ENCODE measurements at regions not wholly inside any gene's neighbourhood (a gene's known extent, or its start where the extent isn't known, plus 50 kb on each side); places are given as distances from the start of the nearest gene placed in this dataset.

DNA sequence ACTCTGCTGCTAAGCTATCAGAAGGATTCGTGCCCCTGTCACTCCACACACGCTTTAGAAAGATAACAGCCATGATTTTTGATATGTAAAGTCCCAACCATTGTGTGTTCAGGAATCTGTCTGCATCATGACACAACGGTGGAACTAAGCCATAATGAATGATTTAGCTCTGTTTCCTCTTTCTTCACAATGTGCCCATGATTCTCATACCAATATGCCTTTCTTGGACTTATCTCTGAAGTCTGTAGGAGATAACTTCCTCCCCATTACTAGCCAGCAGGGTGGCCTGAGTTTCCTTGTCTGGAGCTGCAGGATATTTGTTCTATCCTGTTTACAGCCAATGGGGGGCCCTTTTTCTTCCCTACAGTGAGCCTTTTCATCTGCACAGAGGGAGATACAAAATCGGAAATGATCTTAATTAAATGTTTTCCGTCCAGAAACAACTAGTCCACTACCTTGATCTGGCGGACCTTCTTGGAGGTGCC lies 511.7 kb downstream of the USP25 start:
- no peak for DNase-seq

DNA sequence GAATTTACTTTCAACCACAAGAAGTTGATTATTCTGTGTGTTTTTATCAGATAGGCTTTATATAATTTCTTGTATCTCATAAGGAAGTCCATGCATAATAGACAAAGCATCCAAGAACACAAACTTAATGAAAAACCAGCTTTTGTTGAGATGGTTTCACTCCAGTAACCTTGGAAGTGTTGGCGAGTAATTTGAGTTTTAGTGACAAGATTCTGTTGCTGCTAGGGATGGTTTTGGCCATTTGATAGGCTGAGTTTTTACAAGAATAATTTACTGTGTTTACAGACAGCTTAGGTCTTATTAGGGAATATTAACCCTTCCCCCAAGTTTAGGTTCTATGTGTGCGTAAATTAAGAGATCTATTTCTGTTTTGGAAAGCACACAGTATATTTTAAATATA lies 513.6 kb downstream of the USP25 start:
- no peak for DNase-seq

DNA sequence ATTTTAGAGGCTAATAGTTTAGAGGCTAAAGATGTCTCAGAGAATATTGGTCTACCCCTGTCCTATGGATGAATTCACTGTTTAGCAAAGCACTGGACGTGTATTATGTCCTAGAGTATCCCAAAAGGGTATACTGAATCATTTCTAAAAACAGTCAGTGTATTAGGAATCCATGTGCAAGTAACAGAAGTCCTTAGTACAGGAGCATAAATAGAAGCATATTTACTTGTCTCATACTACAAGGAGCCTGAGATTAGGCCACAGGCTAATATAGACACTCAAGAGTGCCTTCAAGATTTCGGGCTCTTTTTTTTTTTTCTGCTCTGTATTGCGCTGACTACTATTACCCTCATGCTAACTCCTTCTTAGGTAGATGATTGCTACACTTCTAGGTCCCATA lies 518.9 kb downstream of the USP25 start:
- DNase-seq: no peak

DNA sequence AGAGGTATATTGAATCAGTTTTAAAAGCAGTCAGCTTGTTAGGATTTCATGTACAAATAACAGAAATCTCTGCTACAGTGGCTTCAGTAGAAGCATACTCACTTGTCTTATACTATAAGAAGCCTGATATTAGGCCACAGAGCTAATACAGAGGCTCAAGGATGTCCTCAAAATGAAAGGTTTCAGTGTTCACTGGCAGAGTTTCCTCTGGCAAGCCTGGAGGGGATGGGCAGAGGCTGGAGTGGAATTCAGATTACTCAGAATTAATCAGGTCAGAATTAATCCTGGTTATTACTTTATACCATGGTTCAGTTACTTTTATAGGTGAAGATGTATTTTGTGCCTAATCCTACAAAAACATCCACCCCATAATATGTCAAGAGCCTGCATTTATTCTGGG lies 520.5 kb downstream of the USP25 start:
- DNase-seq: no peak

DNA sequence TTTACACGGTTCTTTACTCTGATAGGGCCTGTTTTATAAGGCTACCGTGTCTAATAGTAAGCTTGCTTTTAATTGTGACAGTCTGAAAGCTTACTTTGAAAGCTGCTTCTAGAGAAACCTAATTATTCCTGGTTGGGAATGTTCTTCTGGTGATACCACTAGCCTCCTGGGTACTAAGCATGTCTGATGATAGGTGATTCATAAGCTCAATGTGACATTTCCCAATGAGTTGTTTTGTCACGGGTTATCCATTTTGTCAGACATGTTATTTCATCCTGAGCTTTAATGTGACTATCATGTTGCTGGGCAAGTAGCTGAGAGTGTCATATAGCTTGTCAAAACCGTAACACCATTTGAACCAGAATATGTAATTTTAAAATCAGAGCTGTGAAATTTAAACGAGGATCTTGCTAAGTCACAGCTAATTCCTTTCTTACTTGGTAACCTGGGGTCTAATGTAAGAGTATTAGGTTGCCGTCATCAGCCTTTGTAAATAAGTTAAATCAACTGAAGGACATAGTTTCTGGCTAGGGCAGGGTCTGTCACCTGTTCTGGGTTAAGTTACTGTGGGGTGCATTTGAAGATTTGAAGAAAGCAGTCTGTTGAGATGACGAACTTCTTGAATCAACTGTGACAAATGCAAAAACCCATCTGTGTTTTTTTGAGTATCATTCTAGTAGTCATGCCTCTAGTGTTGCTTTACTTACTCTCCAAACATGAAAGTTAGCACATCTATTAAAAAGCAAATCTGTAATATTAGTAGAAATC lies 529.2 kb downstream of the USP25 start:
- no peak for DNase-seq

DNA sequence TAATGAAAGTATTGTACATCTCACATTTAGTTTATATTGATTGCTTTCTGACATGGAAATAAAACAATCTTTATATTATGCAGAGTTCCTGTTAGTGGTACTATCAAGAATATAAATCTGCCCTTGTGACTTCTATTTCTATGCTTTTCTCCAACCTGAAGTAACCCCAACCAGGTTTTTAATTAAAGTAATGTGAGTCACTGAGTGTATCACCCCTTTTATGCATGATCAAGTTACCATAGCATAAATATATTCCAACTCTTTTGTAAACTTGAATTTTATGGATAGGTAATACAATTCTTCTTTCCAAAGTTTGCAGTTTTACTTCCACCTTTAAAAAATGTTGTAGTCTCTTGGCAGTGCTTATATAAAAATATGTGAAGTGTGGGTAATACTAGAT lies 532.3 kb downstream of the USP25 start:
- DNase-seq: no peak

DNA sequence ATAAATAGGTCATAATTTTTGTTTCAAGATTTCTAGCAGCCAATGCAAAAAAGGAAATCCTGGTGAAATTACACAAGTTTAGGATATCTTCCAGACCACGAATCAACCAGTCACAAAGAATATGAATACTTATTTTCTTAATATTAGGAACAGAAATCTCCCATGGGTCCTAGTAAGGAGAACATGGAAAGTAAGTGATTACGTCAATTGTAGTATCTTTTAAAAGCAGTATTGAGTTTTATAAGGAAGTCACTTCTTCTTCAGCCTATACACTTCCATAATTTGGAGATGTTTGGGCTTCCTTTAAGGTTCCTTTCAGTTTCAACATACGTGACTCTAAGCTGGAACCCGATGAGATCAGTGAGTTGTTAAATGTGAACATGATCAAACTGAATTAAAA lies 534.5 kb downstream of the USP25 start:
- no peak for DNase-seq

DNA sequence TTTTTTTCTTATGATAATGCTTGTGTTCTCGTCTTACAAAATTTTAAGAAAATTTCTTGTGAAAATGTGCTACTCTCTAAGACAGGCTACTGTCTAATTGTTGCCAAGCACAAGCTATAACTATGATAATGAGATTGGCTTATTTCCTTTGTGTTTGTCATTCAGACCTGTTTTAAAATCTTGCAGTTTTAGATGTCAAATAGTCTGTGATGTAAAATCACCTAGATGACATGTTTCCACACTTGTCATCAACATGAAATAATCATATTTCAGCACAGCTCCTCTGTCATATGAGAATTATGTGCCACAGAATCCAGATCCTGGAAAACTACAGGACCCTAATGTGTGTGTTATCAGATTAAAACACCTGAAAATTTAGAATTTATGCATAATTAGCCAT lies 539.7 kb downstream of the USP25 start:
- no peak for DNase-seq

DNA sequence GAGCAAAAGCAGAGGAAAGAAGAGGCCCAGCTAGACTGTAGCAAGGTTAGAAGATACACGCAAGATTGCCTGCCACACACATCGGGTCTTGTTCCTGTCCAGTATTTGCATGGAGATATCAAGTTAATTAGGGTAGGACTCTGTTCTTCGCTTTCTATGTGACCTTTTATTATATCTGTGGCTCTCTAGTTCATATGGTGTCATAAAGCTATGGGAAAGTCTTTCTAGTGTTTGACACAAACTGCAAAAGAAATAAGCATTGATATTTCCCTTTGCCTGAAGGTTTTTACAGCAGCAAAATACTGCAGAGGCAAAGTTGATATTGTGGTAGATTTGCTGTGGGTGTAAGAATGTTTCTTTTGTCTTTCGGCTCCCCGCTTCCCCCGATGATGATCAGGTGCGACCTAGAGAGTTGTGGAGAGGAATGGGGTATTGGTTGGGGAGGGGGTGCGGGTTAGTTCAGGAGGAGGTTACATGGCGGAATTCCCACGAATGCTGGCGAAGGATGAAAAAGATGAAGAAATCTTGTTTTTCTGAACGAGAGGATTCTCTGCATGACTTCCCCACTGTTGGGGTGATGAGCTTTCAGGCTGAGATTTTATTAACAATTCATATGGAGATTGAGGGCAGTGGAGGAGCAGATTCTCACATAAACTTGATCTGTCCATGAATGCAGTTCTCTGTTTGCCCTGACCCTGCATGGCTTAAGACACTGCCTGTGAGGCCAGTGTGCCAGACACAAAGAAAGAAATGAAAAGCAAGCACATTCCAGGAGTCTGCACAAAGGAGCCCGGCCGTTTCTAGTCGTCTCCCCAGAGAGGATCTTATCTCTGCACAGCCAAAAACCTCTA lies 550.2 kb downstream of the USP25 start:
- no peak for DNase-seq

DNA sequence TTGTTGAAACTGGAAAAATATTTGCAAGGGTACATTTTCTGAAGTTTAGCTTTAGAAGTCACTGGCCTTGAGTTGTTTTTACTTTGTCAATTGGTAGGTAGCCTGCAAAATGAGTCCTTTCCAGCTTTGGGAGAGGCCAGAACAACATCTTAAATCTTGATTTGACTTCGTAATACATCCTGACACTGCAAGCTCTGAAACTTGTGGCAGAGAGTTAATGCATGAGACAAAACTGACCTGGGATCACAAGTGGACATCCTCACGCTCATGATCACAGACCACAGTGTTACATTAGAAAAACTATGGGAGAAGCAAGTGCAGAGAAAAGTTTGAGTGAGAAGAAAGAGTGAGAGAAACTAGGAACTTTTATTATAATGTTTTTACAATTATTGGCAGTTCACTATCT lies 550.9 kb downstream of the USP25 start:
- DNase-seq: no peak

DNA sequence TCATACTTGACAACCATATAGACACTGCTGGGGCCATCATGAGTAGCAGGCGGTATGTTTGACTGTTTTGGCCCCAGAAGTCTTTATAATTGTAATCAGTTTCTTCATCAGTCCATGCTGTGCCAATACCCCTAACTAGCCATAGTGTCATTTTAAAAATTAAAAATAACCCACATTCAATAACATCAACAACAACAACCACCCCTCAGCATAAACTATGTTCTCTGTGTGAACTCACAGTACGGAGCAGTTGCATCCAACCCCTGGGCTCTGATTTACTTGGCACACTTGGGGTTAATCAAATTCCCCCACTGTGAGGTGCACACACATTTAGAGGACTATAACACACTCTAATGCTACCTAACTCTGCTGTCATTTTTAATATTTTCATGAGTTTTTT lies 553.7 kb downstream of the USP25 start:
- DNase-seq: no peak

DNA sequence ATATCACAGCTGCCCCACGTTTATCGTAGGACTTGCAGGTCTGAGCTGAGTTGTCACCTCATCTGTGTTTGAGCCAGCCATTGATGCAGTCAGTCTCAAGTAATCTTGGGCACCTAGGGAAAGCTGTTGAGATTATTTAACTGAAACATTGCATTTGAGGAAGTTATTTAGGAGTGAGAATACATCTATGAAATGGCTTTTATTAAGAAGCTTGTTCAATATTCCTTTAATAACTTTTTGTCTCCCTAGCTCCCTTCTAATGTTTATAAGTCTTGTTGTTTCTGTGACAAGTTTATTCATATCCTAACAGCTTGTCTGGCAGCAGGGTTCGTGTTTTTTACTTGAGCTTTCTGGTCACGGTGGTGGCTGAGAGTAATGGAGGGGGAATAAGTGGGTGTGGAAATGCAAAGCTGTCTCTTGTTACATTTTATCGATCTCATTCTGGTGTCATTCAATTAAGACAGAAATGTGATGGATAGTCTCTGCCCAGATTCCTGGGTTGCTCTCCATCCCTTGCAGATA lies 555.9 kb downstream of the USP25 start:
- DNase-seq: no peak

DNA sequence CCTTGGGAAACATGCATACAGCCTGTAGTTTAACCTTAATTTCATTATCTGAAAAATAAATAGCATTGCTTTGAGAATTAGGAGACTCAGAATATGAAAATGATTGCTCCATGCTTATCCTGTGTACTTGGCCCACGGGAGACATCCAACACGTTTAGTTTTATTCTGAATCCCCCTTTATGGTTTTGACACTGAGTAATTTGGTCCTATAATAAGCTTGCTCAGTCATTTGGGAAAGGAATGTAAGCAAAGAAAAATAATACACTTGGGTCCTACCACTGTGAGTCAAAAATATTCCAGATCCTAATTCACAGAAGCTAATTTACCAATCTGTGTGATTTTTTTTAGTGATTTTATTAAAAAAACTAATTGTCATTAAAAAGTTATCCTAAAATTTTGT lies 557.3 kb downstream of the USP25 start:
- DNase-seq: no peak

DNA sequence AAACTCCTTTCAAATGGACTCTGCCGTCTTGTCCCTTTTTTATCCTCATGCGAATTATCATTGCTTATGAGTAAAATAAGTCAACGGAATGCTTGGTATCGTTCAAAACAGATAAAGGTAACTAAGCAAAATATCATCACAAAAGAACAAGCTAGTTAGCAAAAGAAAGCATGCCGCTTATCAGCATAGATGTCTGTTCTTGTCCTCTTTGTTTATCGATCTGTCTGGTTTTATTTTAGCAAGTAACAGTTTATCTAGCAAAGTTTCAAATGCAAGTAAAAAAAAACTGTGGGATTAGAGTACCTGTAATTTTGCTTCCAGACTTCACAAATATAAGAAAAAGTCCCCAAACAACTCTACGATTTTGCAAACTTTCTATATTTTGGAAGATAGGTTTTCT lies 561.5 kb downstream of the USP25 start:
- no peak for DNase-seq

DNA sequence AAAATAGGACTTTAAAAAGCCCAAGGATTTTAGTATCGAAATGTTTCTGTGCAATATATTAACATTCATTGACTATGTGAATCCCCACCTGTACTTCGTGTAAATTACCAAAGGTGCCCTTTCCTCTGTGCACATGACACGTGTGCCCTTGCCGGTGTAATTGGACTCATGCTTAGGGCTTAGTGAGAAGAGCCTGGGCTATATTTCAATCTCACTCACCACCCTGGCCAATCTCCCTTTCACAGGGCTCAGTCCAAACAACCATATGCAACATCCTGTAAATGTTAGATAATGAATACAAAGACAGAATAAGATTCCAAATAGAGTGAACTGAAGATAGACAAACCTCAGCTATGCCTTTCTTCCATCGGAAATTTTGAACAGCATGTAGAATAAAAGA lies 564.3 kb downstream of the USP25 start:
- DNase-seq: no peak

DNA sequence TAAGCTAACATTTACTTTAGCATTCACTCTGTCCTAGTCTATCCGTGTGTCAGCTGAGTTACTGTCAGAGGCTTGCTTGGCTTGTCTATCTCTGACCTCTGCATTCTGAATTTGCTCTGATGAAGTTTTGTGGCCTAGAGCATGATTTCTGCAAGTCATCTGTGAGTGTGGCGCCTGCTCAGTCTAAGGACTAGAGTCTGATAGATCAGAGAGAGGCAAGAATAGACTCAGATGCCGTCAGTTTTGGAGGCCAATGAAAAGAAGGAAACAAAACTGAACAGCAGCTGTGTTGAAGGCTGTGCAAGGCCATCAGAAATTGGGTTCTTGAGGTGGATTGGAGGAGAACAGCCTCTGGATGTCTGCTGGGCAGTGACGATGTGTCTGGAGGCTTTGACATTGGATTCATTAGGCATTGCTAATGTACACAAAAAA lies 573.1 kb downstream of the USP25 start:
- DNase-seq: no peak

DNA sequence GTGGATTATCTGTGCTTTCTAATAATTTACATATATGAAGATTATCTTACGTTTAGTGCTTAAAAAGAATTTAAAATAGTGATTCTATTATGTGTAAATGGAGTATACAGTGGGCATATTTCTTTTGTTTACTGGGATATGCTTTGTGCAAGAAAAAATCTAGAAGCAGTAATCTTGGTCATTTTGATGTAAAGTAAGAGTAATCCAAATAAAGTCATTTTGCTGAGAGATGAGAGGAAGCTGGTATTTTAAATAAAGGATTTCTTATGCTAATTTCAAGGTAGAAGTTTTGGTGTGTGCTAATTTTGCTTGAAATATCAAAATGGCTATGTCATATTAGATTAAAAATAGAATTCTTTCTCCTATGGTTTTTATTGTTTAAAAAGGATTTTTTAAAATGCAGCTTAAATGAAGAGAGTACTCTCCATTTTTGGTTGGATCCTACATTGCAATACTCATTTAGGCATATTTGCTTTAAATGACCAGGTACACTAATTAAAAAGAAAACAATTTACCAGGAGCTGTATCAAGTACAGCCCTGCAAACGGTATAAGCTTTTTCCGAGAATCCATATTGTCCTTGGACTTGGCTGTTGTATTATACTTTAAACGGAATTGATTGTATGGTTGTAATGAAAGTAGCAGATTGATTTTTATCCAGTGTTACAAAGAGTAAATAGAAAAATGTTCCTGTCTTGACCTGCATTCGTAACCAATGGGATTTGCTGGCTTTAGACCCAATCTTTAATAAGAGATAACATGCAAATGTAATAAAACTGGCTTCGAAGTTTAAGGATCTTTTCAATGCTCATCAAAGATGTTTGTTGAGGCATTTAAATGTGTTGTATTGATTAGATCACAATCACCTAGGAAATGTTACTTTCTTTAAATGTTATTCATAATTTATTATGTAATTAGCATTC lies 574.7 kb downstream of the USP25 start:
- DNase-seq: no peak

DNA sequence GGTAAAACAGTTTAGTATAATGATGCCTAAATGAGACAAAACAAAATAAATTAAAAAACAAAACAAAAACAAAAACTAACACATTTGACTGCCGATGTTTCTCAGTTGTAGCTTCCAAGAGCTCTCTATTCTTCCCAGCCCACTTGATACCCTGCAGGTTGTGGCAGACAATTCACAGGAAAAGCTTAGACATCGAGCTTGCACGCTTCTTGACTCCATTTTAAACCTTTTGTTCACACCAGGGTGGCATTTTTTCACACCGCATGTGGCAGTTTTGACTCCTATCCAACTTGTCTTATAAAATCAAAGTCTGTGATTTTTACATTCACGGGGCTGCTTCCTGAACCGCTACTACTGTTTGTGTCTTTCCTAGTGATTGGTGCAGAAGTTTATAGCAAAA lies 575.9 kb downstream of the USP25 start:
- DNase-seq: no peak

DNA sequence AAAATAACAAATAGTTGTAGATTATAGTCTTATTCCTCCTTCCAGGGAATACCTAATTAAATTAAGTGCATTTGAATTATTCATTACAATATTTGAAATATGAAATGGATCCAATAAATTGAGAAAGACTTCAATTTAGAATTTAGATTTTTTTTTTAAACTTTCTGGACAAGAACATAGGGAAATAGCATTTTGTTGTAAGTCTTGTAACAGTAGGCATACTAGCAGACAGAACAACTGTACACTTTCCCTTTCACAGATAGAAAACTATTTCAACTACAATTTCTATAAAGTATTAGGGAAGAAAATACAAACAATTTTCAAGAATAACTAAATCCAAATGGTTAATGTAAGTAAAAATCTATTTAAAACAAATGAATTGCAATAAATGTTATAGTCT lies 577.5 kb downstream of the USP25 start:
- DNase-seq: no peak

DNA sequence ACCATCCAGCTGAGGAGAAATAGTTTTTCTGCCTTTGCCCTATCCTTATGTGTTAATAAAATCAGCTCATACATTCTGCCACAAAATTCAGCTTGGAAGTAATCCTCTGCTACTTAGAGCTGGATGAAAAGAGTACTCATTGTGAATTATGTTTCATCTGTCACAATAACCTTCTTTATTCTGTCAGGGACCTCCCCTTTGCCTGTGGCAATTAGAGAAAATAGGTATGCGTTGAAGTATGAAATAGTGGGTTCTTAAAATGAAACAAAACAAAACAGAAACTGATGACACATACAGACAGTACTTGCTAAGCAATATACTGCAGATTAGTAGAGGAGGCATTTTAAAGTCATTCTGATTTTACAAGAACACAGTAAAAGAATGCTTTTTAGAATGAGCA lies 578.5 kb downstream of the USP25 start:
- DNase-seq: no peak

DNA sequence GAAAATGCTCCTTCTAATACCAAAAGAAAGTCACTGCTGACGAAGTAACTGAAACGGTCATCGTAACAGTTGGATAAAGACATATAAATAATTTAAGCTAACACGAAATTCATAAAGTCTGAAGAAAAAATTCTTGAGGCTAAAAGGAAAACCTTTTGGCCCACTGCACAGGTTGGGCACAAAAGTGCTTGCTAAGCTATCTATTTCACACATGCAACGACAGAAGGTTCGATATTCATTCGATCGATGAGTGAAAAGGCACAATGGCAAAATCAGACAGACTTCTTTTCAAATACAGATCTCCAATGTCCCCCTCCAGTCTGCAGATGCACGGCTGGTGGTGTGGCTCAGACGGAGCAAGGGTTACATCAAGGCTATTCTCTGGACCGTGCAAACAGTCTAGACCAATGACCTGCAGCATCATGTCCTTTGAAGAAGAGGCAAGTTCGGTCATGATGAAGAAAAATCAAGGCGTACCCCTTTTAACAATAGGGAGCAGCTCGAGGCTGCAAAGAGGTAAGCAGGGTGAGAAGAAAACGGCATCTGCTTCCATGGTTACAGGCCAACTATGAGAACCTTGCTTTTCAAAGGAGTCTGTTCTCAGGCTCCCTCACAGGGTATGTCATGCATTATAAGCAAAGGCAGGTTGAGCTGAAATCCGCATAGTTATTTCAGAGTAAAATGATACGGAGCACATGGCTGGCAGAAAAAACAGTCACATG lies 579.6 kb downstream of the USP25 start:
- DNase-seq: no peak

DNA sequence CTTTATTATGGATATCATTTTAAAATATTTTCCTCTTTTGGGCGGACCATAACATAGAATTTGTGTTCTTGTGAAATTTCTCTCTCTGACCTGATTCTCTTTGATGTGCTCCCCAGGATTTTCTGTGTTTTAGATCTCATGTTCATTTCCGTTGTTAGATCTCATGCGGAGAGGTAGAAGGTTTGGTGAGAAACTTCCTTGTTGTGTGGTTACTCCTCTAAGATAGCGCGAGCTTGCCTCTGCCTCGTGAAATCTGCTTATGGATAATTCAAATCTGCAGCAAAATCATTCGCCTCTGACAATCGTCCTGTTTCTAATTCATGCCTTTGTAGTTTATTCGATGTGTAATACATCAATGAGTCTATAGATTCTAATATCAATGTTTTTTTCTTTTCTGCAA lies 580.4 kb downstream of the USP25 start:
- no peak for DNase-seq
